ENCODE measurements at regions not wholly inside any gene's neighbourhood (a gene's known extent, or its start where the extent isn't known, plus 50 kb on each side); places are given as distances from the start of the nearest gene placed in this dataset.
"Not testable (repeated sequence)": the region's sequence is repeated elsewhere in the genome, so short reads cannot be mapped to it uniquely, and the experiment has no call there.

DNA sequence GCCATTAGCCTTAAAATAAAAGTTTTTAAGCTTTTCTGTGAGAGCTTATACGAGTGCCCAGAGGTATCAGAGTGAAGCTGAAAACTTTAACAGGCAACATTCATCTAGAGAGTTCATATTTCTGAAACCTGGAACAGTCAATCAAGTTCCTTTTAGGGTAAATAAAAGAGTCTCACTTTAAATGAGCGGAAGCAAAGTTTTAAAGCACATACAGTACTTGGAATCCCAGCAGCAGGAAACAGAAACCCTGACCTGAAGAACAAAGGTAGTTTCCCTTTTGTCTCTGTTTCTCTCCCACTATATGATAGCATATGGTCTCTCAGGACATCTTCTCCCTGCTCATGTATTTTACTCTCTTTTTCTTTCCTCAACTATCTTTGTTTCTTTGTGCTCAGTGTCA, 153.0 kb downstream of the ASB9 start:
- no peak for DNase-seq (ENCODE audit: low spot score)

DNA sequence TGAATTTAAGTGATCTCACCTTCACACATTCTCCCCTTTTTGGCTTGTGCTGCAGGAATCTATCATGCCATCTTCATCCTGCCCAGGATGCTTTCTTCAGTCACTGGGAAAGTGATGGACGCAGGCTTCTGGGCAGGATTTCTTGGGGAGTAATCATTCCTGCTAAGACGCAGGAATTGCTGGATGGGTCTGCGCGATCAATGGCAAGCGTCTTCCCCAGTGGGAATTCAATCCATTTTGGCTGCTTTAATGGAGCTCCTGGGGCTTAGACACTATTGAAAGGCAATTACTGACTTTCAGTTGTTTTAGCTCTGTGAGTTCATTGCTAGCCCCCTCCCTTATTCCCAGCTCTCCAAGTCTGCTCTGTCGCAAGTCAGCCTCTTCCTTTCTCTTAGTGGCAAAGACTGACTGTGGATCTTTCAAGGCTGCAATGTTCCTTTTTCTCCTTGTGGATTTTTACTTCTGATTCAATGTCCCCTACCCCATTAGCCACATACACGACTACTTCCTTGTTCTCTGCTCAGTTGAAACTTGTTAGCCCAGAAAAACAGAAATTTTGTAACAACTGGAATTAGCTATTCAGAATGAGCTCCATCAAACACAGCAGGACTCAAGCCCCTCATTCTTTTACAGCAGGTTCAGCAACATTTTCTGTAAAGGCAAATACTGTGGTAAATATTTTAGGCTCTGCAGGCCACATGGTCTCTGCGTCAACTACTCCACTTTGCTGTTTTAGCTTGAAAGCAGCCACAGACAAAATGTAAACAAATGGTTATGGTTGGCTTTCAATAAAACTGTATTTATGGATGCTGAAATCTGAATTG, 154.9 kb downstream of the ASB9 start:
- DNase-seq (ENCODE audit: low spot score): no peak

DNA sequence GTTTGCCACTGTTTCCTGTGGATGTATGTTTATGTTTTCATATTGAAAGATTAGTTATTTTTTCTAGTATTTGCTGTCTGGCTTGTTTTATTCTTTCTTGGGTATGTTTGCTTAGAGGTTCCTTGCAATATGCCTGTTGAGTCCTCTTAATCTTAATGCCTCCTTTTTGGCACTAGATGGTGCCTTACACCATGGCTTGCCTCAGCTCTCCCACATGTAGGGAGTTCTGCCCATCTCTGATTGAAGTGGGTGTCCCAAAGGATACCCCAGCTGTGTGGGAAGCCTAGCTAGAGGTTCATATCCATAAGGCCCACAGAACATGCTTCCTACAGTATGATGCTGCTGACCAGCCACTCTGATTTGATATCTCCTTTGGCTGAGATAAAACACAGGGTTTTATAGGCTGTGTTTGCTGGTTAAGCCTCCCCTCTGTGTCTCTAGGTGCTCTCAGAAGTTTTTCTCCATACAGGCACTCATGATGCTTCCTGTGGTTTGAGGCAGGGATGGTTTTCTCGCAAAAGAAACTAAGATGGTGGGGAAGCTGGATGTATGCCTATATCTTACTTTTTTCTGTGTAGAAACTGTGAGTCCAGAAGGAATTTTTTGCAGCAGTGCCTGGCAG, 162.4 kb downstream of the ASB9 start:
- DNase-seq (ENCODE audit: low spot score): peak; percentile 2

DNA sequence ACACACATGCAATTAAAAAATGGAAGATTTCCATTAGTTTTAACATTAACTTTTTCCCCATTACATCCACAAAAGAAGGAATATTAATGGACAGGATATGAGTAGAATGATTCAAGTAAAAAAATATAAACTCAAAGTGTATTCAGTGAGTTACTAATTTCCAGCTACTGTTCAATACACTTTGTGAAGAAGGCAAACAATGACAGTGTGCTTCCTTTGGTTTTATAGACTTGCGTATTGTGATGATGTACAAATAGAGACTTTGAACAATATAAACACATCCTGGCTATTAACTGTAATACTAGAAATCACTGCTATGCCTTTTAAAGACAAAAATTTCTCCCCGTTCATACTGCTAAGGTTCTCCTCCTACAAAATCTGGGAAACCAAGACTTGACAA, 171.4 kb downstream of the ASB9 start:
- no peak for DNase-seq (ENCODE audit: low spot score)

DNA sequence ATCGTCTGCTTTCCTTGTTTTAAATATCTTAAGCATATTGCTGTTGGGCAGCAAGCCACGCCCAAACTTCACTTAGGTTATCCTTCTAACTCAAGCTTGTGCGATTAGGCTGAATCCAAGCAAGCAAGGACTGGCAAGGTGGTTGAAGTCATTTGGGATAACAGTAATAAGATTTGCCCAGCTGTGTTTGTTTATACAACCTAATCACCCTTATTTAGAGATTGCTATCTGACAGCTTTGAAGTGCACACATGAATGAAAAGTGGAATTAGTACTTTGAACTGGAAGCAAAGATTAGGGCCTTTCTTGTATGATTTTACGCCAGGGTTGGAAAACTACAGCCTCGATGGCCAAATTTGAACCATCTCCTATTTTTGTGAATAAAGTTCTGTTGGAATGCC, 182.1 kb downstream of the ASB9 start:
- no peak for DNase-seq (ENCODE audit: low spot score)

DNA sequence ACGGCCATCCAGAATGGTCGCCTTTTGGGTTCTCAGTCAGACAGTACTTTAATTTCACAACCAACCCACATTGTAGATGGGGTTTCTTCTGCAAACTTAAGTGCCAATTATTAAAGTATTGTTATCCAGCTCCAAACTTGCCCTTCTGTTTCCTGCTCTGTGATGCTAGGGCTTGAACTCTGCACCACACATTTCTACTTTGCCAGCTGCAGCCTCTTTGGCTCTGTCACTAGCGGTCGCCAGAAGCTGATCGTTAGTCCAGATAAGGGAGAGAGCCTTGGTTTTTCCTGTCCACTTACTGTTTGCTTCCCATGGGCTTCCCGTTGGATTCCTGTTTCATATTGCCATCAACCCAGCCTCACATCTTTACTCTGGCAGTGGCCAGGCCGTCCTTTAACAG, 196.6 kb downstream of the ASB9 start:
- no peak for DNase-seq (ENCODE audit: low spot score)

DNA sequence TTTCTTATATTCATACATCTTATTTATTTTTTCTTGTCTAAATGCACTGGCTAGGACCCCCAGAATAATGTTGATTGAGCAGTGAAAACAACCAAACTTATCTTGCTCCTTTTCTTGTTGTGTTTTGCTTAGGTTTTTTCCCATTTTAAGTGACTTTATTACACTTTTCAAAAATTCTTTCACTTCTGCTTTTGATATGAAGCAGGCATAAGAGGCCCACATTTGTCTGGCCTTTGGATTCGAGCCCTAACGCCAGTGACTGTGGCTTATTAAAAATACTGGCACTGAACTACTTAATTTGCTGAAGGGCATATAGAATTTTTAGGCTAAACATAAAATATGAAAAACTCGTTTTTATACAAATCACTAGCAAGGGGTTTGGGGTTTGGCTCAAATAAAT, 197.0 kb downstream of the ASB9 start:
- no peak for DNase-seq (ENCODE audit: low spot score)

DNA sequence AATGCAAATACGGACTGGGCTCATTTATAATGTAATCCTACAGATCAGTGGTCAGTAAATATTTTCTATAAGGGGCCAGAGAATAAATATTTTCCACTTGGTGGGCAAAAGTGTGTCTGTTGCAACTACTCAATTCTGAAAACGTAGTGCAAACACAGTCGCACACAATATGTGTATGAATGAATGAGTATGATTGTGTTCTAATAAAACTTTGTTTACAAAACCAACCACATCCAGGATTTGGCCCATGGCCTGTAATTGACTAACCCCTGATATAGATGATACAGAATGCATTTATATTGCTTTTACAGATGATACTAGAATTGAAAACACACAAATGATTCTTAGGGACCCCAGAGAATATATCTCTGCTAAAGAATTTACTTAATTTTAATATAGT, 197.6 kb downstream of the ASB9 start:
- DNase-seq (ENCODE audit: low spot score): no peak

DNA sequence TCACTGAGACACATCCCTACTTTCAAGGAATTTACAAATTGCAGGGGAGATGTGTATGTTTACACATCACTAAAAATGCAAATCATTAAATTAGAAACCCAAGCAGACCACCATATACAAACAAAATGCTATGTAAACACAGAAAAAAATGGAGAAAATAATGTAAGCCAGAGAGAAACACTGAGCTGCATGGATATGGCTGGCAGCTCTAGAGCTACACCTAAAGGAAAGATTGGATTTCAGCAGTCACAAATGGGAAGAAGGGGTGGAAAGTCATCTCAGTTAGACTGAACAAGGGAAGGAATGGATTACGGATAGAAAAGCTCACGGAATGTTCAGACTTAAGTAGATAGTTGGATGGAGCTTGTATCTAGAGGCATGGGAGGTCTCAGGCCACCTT, 186.3 kb downstream of the MOSPD2 start:
- DNase-seq (ENCODE audit: low spot score): no peak

DNA sequence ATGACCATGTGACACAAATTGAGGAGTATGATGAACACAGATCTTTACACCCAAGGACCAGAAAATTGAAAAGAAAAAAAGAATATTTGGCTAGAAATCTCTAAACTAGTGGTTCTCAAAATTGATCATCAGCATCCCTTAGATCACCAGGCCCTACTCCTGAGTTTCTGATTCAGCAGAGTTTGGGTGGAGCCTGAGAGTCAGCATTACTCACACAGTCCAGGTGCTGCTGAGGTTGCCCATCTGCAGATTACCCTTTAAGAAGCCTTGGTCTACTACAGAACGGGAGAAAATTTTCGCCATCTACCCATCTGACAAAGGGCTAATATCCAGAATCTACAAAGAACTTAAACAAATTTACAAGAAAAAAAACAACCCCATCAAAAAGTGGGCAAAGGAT, 182.8 kb downstream of the MOSPD2 start:
- no peak for DNase-seq (ENCODE audit: low spot score)

DNA sequence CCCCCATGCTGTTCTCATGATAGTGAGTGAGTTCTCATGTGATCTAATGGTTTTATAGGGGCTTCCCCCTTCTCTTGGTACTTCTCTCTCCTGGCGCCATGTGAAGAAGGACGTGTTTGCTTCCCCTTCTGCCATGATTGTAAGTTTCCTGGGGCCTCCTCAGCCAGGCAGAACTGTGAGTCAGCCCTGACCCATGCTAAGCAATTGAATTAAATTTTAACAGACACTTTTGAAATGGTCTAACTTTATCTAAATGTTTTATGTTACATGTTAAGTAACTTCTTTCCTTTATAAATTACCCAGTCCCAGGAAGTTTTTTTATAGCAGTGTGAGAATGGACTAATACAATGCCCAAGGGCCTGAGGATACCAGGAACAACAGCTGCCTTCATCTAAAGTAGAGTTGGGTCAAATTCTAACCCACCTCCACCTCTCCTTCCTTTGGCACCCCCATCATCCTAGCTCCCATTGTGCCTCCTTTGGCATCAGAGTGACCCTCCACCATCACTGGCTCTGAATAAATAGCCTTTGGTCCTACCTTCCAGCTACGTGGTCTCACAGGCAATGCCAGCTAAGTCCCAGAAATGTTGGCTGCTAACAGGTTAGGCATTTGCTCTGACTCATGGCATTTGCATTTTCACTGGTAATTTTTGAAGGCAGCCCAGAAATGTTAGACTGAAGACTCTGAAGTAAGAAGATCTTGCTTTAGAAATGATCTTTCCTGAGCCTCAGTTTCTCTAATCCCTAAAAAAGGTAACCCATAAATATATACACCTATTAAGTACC, 182.1 kb downstream of the MOSPD2 start:
- DNase-seq (ENCODE audit: low spot score): no peak

DNA sequence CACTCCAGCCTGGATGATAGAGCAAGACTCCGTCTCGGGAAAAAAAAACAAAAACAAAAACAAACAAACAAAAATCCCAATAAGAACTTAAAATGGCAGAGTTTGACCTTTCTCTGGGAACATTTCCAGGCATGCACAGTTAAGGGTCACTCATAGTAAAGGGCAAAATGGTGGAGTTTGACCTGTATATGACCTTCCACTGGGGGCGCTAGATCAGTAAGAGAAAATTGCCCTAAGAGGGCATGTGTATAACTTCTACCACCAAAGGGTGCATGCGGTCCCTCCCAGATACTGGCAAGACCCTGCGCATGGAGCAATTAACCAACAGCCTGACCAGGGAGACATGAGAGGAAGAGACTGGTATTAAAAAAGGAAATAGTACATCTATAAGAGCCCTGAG, 177.2 kb downstream of the MOSPD2 start:
- DNase-seq (ENCODE audit: low spot score): peak; percentile 23

DNA sequence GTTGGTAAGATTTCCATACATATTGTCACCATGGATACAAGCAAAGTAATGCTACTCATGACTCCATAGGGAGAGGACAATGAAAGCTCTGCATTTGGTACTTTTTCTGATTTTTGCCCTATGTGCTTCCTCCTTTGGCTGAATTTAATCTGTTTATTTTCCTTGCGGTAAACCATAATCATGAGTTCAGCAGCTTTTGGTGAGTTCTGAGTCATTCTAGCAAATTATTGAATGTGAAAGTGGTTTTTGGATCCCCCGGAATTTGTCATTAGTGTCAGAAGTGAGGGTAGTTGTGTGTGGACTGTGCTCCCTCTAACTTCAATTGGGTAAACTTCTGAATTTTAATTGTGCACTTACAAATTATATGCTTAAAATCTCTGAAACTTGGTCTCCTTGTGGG, 170.3 kb downstream of the MOSPD2 start:
- DNase-seq (ENCODE audit: low spot score): no peak

DNA sequence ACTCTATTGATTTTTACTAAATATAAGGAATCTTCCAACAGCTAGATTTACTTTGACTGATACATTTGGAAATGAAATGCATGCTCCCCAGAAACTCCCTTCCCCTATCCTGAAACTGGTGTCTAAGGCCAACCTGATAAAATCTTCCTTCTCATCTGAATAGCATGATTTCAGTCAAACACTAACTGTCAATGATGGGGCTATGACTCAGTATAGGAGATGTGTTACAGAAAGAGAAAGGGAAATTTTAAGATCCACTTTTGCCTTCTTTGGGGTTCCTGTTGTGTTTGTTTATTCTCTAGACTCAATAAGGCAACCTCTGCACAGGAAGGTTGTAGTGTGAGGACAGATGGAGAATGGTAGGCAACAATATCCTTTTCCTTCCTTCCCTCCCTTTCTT, 160.7 kb downstream of the MOSPD2 start:
- no peak for DNase-seq (ENCODE audit: low spot score)

DNA sequence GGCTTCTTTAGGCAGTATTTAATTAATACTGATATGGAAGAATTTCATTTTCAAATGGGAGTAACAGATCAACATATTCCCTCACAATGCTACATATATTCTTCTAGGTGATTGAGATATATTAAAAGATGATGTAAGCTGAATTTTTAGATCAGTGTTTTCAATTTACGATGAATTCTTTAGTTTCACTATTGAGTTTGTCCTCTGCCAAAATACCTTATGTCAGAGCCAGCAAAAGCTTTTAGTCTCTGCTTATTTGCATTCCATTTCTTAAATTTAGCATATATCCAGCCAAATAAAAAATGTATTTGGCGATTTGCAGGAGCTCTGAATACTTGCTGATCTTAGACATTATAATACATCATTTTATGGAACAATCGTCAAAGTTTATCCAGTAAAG, 144.3 kb downstream of the MOSPD2 start:
- no peak for DNase-seq (ENCODE audit: low spot score)

DNA sequence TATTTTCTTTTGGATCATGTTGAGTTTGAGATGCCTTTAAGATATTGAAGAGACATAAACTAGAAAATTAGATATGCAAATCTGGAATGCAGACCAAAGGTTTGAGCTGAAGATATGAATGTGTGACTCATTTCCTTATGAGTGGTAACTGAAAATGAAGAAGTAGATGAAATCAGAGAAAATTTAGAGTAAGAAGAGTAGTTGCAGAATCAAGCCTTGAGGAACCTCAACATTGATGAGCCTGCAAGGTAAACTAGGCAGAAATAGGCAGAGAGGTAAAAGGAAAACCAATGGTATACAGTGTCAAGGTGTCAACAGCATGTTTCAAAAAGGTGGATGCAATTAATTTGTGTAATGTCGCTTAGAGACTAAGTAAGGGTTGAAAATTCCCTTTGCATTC, 142.8 kb downstream of the MOSPD2 start:
- DNase-seq (ENCODE audit: low spot score): no peak

DNA sequence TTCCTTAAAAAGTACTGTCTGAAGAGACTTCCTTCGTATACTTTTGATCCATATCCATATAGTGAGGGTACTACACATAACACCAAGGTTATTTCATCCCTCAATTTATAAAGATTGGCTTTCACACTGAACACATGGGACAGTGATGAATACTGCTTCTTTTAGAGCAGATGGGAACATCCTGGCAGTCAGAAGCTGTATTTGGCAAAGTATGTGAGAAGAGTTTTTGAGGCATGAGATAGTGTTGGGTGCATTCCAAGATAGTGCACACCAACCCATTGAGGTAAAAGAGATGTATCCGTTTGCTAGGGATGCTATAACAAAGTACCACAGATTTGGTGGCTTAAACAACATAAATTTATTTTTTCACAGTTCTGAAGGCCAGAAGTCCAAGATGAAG, 141.1 kb downstream of the MOSPD2 start:
- no peak for DNase-seq (ENCODE audit: low spot score)

DNA sequence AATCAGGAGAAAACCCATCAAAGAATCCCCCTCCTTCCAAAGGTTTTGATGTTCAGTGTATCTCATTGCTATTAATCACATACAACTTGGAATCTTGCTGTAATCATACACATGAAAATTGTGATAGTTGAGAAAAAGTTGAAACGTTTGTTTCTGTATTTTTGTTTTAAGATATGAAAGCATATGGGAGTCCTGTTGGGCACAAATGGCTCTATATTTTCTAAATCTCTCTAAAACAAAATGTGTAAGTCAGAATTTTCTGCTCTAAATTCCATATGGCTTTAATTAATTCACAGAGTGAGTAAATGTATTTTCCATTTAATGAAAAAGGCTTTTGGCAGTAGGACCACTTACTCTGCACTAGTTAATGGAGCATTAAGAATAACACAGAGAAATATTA, 140.2 kb downstream of the MOSPD2 start:
- DNase-seq (ENCODE audit: low spot score): no peak

DNA sequence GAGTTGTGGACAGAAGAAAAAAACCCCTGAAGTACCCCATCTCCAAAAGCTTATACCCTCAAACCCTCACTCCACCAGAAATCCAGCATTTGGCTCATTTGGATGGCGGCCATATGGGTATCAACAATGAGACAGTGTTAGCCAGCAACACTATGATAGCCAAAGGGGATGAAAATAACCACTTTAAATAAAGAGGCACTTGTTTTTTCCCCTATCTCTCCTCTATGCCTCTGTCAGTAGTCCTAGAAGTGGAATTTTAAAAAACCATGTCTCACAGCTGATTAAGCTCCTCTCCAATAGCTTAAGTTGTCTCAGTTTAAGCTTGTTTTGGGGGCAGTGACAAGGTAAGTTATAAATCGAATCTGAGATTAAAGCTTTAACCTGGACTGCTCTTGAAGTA, 124.0 kb downstream of the MOSPD2 start:
- DNase-seq (ENCODE audit: low spot score): no peak

DNA sequence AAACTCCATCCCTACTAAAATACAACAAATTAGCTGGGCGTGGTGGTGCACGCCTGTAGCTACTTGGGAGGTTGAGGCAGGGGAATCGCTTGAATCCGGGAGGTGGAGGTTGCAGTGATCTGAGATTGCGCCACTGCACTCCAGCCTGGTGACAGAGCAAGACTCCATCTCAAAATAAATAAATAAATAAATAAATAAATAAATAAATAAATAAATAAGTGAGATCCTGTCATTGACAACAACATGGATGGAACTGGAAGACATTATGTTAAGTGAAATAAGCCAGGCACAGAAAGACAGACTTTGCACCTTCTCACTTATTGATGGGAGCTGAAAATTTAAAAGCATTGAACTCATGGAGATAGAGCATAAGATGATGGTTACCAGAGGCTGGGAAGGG, 111.2 kb downstream of the MOSPD2 start:
- not testable (repeated sequence) for DNase-seq (ENCODE audit: low spot score)

Data from NAMALWA (cell line).